ENCODE measurements at regions not wholly inside any gene's neighbourhood (a gene's known extent, or its start where the extent isn't known, plus 50 kb on each side); places are given as distances from the start of the nearest gene placed in this dataset.

- Histone ChIP-seq H3K4me2 (ENCODE audit: low read length) (no peak overlapping the region), H3K27me3 (ENCODE audit: insufficient read depth, low read depth, low read length) (no peaks in the 10 kb centered on the region), H3F3A (ENCODE audit: insufficient read depth, low read length, poor library complexity, severe bottlenecking) (peaks cover 4% of the 10 kb centered on the region), H3K4me3 (ENCODE audit: low read length) (peak overlapping the region; percentile 37), H3K9me3 (ENCODE audit: low read length) (no peaks in the 10 kb centered on the region), H3K79me2 (replicated peaks; ENCODE audit: insufficient read depth, low read length) (no peaks in the 10 kb centered on the region), H3K9ac (ENCODE audit: low read length) (peak overlapping the region; percentile 50), H2AFZ (ENCODE audit: low read depth, low read length) (no peak overlapping the region), H4K20me1 (ENCODE audit: insufficient read depth) (no peaks in the 10 kb centered on the region), H3K27ac (ENCODE audit: low read length) (peak overlapping the region; percentile 77), H3K9me2 (ENCODE audit: insufficient read depth, low read length) (no peaks in the 10 kb centered on the region), H3K36me3 (ENCODE audit: insufficient read depth, low read length) (no peaks in the 10 kb centered on the region)
- TF ChIP-seq EP300 (conservative IDR thresholded peaks at IDR 0.05; ENCODE audit: poor library complexity, severe bottlenecking) (no peak), POLR2AphosphoS5 (IDR thresholded peaks at IDR 0.05) (peak; percentile 64), REST (IDR thresholded peaks at IDR 0.05; ENCODE audit: borderline replicate concordance) (peak; percentile 67)
These were observed 76.0 kb upstream of the HSPA9 start for GRCh38 chr5:138651058-138651766.

DNA sequence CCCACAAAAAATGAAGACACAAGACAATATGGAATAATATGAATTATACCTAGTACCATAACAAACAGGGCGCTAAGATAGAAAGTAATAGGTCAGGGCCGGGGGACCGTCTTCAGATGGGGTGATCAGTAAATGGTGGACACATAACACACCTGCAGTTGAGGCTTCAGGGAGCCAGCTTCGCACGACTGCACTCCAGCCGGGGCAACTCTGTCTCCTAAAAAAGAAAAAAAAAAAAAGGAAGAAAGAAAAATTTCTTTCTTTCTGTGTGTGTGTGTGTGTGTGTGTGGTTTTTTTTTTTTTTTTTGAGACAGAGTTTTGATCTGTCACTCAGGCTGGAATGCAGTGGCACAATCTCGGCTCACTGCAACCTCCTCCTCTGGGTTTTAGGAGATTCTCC is 75.0 kb upstream of the HSPA9 start:
- Histone ChIP-seq H3K9me2 (ENCODE audit: insufficient read depth, low read length) (no peaks in the 10 kb centered on the region), H3F3A (ENCODE audit: insufficient read depth, low read length, poor library complexity, severe bottlenecking) (peaks cover 4% of the 10 kb centered on the region), H3K9me3 (ENCODE audit: low read length) (no peaks in the 10 kb centered on the region), H2AFZ (ENCODE audit: low read depth, low read length) (no peak overlapping the region), H4K20me1 (ENCODE audit: insufficient read depth) (no peaks in the 10 kb centered on the region), H3K79me2 (replicated peaks; ENCODE audit: insufficient read depth, low read length) (no peaks in the 10 kb centered on the region), H3K36me3 (ENCODE audit: insufficient read depth, low read length) (no peaks in the 10 kb centered on the region), H3K4me2 (ENCODE audit: low read length) (no peak overlapping the region), H3K27ac (ENCODE audit: low read length) (peak overlapping the region; percentile 77), H3K27me3 (ENCODE audit: insufficient read depth, low read depth, low read length) (no peaks in the 10 kb centered on the region), H3K9ac (ENCODE audit: low read length) (peak overlapping the region; percentile 22), H3K4me3 (ENCODE audit: low read length) (no peak overlapping the region)
- TF ChIP-seq REST (IDR thresholded peaks at IDR 0.05; ENCODE audit: borderline replicate concordance) (no peak), MXI1 (conservative IDR thresholded peaks at IDR 0.05; ENCODE audit: poor library complexity, severe bottlenecking) (no peak), EZH2 (IDR thresholded peaks at IDR 0.05; ENCODE audit: borderline replicate concordance, insufficient read depth, low read length, poor library complexity, severe bottlenecking) (no peak), EP300 (conservative IDR thresholded peaks at IDR 0.05; ENCODE audit: poor library complexity, severe bottlenecking) (no peak), TAF1 (IDR thresholded peaks at IDR 0.05; ENCODE audit: low read depth) (no peak)

Measured in neural cell (in vitro differentiated cells).